MCF 10A (cell line): ENCODE measurements at regions not wholly inside any gene's neighbourhood (a gene's known extent, or its start where the extent isn't known, plus 50 kb on each side); places are given as distances from the start of the nearest gene placed in this dataset.

Experiments used
- BruUV-seq: library from RNA; stranded (reverse); fragments of 400-500 nt; replicated peaks from 2 replicates; lab custom pipeline; 2021; lab: Mats Ljungman, UMichigan
- CTCF ChIA-PET: fragments of 300-600 bp; sonication (Branson Sonifier 250); formaldehyde crosslinking; extraction: SDS; loops from one replicate; lab custom pipeline; 2021; ENCODE audit warnings: antibody characterized with exemption, inconsistent platforms; lab: Yijun Ruan, JAX
- POLR2A ChIA-PET: fragments of 300-600, 350-650 bp; sonication (Branson Sonifier 250); formaldehyde crosslinking; extraction: SDS; loops from one replicate; lab custom pipeline; 2020; ENCODE audit warnings: antibody characterized with exemption, inconsistent platforms; lab: Yijun Ruan, JAX
- DNase-seq: peaks from one replicate; pipeline ENCODE4 v3.0.0-alpha.2; 2018; ENCODE audit not compliant: unreplicated experiment
- H3K27ac Mint-ChIP-seq: one replicate; pipeline ENCODE4 v1.8.0; 2022; ENCODE audit warnings: mild to moderate bottlenecking, low read depth, mixed read lengths; ENCODE audit not compliant: unreplicated experiment
- H3K27me3 Mint-ChIP-seq: one replicate; pipeline ENCODE4 v1.8.0; 2022; ENCODE audit warnings: mixed read lengths; ENCODE audit not compliant: insufficient read depth, unreplicated experiment
- H3K36me3 Mint-ChIP-seq: one replicate; pipeline ENCODE4 v1.8.0; 2022; ENCODE audit warnings: mild to moderate bottlenecking, moderate library complexity, mixed read lengths; ENCODE audit not compliant: insufficient read depth, unreplicated experiment
- H3K4me1 Mint-ChIP-seq: one replicate; pipeline ENCODE4 v1.8.0; 2022; ENCODE audit warnings: mixed read lengths; ENCODE audit not compliant: insufficient read depth, unreplicated experiment
- H3K4me3 Mint-ChIP-seq: one replicate; pipeline ENCODE4 v1.8.0; 2022; ENCODE audit warnings: mild to moderate bottlenecking, moderate library complexity, mixed read lengths; ENCODE audit not compliant: unreplicated experiment
- H3K9me3 Mint-ChIP-seq: one replicate; pipeline ENCODE4 v1.8.0; 2022; ENCODE audit warnings: mixed read lengths; ENCODE audit not compliant: unreplicated experiment
- intact Hi-C: fragments of 100-400 bp; cut with micrococcal nuclease; formaldehyde crosslinking; loops from 2 replicates; pipeline ENCODE4 v1.14.1; 2022
- TF ChIP-seq, protein P1 (sequence below): fragments of 200-600 bp; IDR thresholded peaks from one replicate; pipeline ENCODE4 v1.8.0; 2022; ENCODE audit warnings: antibody characterized with exemption, mild to moderate bottlenecking; ENCODE audit not compliant: unreplicated experiment

DNA sequence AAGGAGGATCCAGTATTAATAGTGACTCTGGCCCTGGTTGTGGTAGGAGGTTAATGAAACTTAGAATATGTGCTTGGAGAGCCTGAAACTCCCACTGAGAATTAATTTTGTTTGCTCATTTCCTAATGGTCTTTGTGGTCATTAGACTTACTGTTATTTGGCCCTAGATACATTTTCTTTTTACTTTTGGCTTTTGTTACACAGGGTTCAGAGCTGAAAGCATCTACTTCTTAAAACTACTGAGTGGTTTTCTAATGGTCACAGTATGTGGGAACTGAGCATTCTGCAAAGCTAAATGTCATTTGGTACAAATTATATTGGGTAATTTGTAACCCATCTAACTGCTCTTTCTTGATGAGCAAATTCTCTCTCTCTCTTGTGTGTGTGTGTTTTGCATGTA is 433.4 kb upstream of the IL12A start:
- Mint-ChIP-seq H3K9me3 (no peaks in the 10 kb centered on the region), H3K36me3 (peaks cover 5% of the 10 kb centered on the region), H3K4me1 (no peaks in the 10 kb centered on the region), H3K27me3 (peaks cover 1% of the 10 kb centered on the region), H3K27ac (no peak overlapping the region), H3K4me3 (no peak overlapping the region)
- DNase-seq = no peak
- ChIA-PET CTCF (no interaction called here), POLR2A (no interaction called here)
- BruUV-seq = no TSS peak
- intact Hi-C loops = no loop called here
- TF ChIP-seq, protein P1, sequence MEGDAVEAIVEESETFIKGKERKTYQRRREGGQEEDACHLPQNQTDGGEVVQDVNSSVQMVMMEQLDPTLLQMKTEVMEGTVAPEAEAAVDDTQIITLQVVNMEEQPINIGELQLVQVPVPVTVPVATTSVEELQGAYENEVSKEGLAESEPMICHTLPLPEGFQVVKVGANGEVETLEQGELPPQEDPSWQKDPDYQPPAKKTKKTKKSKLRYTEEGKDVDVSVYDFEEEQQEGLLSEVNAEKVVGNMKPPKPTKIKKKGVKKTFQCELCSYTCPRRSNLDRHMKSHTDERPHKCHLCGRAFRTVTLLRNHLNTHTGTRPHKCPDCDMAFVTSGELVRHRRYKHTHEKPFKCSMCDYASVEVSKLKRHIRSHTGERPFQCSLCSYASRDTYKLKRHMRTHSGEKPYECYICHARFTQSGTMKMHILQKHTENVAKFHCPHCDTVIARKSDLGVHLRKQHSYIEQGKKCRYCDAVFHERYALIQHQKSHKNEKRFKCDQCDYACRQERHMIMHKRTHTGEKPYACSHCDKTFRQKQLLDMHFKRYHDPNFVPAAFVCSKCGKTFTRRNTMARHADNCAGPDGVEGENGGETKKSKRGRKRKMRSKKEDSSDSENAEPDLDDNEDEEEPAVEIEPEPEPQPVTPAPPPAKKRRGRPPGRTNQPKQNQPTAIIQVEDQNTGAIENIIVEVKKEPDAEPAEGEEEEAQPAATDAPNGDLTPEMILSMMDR = no peak

- BruUV-seq = no TSS peak
- Mint-ChIP-seq H3K27me3 (peaks cover 23% of the 10 kb centered on the region), H3K4me3 (no peak overlapping the region), H3K27ac (no peak overlapping the region), H3K9me3 (no peaks in the 10 kb centered on the region), H3K4me1 (no peaks in the 10 kb centered on the region), H3K36me3 (no peaks in the 10 kb centered on the region)
- POLR2A ChIA-PET = no interaction called here
- DNase-seq = no peak
- TF ChIP-seq, protein P1 = no peak
- intact Hi-C loops = no loop called here
- CTCF ChIA-PET = interaction anchor here (0.6 kb wide), 1 partner anchor 125 kb away, joined by 3 read pairs; no protein-coding TSS in a partner anchor
Measured at GRCh38 chr3:159559771-159560170, 428.9 kb upstream of the IL12A start.

- no peak for DNase-seq
- Mint-ChIP-seq H3K9me3 (no peaks in the 10 kb centered on the region), H3K36me3 (no peaks in the 10 kb centered on the region), H3K4me3 (no peak overlapping the region), H3K4me1 (no peaks in the 10 kb centered on the region), H3K27me3 (peaks cover 23% of the 10 kb centered on the region), H3K27ac (no peak overlapping the region)
- BruUV-seq = no TSS peak
- ChIA-PET POLR2A (no interaction called here), CTCF (interaction anchor here (0.6 kb wide), 2 partner anchors 16 to 126 kb away, joined by 3 to 7 read pairs; no protein-coding TSS in a partner anchor)
- intact Hi-C loops = no loop called here
- TF ChIP-seq, protein P1 = no peak
Measured at GRCh38 chr3:159560214-159560979, 428.2 kb upstream of the IL12A start.

DNA sequence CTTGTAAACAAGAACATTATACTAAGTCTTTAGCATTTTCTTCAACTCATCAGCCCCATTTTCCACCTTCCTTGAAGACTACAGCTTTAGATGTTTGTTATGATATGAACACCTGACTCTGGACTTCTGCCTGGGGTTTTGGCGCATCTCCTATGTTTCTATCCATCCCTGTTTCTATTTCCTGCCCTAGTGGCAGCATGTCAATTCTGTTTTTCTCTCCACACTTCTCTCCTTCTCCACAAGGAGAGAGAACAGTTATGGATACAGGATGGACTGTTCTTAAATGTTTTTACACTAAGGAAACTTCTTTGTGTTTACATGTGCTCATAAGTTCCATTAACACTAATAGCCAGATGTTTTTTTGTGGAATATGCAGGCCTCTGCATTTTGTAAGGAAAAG is 423.3 kb upstream of the IL12A start:
- Mint-ChIP-seq H3K4me3 (no peak overlapping the region), H3K36me3 (no peaks in the 10 kb centered on the region), H3K4me1 (no peaks in the 10 kb centered on the region), H3K9me3 (no peaks in the 10 kb centered on the region), H3K27ac (no peak overlapping the region), H3K27me3 (peaks cover 27% of the 10 kb centered on the region)
- intact Hi-C loops = no loop called here
- DNase-seq = no peak
- ChIA-PET POLR2A (no interaction called here), CTCF (interaction anchor here (1.0 kb wide), 1 partner anchor 304 kb away, joined by 3 read pairs; no protein-coding TSS in a partner anchor)
- BruUV-seq = no TSS peak
- TF ChIP-seq, protein P1 = no peak
